Epidermal melanocyte (primary cell): ENCODE measurements at regions not wholly inside any gene's neighbourhood (a gene's known extent, or its start where the extent isn't known, plus 50 kb on each side); places are given as distances from the start of the nearest gene placed in this dataset.

Experiments
- DNase-seq: peaks from one replicate; pipeline ENCODE4 v3.0.0; 2011; ENCODE audit warnings: low spot score; ENCODE audit not compliant: insufficient read length

- no peak for DNase-seq
Measured at GRCh38 chr4:138858419-138858818, 157.2 kb upstream of the NOCT start.

DNA sequence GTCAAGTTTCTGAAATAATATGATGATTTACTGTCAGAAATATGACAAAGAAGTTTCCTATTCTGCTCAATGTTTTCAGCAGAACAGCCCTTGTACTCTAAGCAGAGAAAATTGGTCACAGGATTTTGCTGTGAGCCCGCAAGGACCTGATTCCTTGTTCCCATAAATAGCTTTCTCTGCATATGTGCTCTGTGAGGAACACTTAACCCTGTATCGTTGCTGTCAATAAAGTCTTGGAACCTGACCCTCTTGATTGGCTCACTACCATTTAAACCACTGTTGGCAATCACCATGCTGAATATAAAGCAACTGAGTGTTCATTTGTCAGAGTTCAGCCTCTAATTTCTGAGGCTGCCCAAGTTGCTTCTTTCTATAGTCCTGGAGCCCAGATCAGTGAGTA lies 158.2 kb upstream of the NOCT start:
- no peak for DNase-seq

- no peak for DNase-seq
Measured at GRCh38 chr4:138852681-138853080, 162.9 kb upstream of the NOCT start.

- no peak for DNase-seq
Measured at GRCh38 chr4:138851391-138852335, 163.9 kb upstream of the NOCT start.

DNA sequence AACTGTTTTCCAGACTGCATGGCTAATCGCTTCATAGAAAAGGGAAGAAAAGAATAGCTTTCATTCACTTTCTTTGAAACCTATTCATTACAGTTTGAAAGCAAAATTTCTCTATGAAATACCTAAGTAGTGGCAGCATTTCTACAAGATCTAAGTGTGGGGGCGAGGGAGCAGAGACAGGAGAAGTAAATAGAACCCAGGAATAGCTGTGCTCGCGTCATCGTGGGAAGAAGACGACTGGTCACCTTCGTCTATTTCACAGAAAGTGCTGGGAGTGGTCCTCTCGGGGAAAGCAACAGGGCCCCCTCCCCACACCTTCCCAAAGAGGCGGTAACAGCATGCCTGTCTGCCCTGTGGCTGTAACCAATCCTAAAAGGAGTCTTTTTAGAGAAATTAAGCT lies 169.9 kb upstream of the NOCT start:
- DNase-seq = no peak

DNA sequence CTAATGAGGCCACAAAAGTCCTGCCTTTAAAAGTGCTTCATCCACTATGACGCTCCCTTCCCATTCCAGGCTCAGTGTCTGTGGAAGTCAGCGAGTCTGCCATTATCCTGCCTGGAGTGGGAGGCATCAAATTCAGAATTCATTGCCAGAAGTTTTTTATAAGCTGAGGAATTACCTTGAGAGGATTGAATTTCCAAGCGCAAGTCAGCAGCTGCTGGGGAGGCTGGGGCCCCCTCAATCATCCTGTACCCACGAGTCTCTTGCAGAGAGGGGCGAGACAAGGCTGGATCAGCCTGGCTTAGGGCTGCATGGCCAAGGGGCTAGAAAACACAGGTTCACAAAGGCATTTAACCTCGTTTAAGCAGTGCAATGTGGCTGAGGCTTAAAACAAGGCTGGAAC lies 170.5 kb upstream of the NOCT start:
- no peak for DNase-seq

DNA sequence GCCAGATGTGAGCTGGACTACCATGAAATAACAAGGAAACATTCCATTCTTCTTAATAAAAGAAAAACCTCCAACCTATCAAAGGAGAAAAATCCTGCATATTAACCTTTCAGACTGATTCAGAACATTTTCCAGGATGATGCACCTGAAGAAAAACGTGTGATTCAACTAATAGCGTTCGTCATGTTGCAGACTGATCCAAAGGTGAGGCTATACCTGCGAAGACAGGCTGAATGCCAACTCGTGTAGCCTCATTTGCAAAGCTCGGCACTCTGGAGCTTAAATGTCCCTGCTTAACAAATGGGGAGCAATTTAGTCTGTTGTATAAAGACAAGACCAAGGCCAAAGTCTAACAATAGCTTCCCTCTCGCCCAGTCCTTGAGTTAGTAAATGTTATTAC lies 172.0 kb upstream of the NOCT start:
- DNase-seq = no peak

GRCh38 chr4:138841343-138841742 lies 174.2 kb upstream of the NOCT start:
- DNase-seq = no peak

DNA sequence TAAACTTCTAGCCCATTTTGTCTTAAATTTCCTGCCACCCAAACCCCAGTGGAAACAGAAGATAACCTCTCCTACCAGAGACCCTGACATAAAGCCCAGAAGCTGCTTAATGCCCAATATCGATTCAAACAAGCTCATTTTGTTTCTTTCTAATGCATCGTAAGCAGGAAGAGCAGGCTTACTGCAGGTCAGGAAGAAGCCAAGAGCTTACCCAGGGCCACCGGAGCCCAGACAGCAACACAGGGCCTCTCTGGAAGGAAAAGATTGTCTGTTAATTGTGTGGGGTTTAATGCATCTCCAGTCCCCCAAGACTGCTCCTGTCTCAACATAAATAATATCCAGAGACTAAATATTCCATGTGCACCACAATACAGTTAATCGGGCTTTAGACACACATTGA lies 177.3 kb upstream of the NOCT start:
- DNase-seq = no peak

GRCh38 chr4:138835832-138836533 lies 179.6 kb upstream of the NOCT start:
- DNase-seq = no peak

- no peak for DNase-seq
Measured at GRCh38 chr4:138833974-138834373, 181.6 kb upstream of the NOCT start.

DNA sequence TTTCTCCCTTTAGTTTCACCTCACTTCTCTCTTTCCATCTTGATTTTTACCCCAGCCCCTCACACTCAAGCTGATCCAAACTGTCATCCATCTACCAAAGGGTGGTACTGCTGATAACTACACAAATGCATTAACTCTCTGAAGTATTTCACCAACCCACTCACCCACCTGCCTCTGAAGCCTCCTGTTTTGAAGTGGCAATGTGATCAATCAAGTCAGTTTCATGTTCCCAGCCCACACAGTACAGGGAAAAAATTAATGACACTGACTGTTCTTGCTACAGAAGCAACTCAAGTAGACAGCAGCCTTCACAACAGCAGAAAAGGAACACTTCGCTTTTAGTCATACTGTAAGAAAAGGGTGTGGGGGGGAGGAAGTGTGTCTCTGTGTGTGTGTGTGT lies 183.0 kb upstream of the NOCT start:
- no peak for DNase-seq

DNA sequence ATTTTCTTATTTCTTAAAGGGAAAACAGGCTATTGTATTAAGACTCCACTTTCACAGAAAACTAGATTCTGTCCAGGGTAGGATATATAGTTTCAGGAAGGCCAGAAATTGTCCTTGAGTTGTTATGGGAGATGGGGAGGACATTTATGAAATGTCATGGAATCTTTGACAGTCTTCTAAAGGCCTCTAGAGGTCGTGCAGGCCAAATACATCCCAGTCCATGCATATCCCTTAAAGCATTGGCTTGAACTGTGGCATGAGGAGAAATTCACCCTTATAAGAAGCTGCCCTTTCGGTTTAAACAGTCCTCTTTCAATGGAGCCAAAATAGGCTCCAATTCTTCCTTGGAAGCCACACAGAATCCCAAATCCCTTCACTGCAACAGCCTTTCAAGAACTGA lies 183.6 kb upstream of the NOCT start:
- DNase-seq = no peak

DNA sequence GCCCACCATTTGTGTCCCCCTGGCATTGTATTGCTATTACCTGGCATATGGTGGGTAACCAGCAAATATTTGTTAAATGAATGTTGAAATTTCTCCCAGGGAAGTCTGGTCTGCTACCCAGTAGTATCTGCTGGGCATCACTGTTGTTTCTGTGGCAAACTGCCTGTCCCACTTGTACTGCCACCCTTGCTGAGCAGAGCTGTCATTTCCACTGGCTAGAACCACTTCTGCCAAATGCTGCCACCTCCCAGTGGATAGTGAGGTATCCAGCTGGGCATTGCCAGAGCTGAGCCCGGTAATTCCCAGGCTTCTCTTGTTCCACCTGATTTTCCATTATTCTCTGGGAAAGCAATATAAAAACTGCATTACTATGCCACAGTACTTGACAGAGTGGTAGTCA lies 186.7 kb upstream of the NOCT start:
- DNase-seq = no peak

GRCh38 chr4:138826754-138827153 lies 188.8 kb upstream of the NOCT start:
- no peak for DNase-seq

DNA sequence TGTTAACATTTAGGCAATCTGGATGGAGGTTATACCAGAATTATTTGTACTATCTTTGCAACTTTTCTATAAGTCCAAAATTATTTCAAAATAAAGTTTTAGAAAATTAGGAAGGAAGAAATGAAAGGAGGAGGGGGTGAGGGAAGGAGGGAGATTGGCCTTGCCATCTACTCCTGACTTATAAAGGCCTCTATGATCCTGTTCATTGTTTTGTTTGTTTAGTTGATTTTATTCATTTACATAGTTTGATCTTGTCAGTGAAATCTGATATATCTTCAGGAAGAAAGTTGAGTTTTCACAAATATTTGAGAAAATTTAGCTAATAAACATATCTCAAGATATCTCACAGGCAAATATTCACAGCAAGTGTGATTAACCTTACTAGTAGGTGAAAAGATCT lies 189.3 kb upstream of the NOCT start:
- no peak for DNase-seq

- no peak for DNase-seq
Measured at GRCh38 chr4:138821331-138821730, 194.2 kb upstream of the NOCT start.

DNA sequence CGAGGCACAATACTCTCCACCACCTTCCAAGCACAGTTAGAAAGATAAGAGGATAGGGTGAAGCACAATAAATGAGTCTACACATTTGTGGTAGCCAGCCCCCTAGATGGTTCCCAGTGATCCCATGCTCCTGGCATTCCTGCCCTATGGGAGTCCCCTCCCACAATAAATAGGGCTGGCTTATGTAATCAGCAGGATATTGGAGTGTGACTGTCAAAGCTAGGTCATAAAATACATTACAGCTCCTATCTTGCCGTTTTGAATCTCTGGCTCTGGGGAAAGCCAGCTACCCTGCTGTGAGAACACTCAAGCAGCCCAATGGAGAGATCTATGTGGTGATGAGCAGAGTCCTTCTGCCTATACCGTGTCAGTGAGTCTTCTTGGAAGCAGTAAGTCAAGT lies 198.7 kb upstream of the NOCT start:
- no peak for DNase-seq

- no peak for DNase-seq
Measured at GRCh38 chr4:138815811-138816210, 199.8 kb upstream of the NOCT start.

- DNase-seq = no peak
Measured at GRCh38 chr4:138805736-138806135, 209.8 kb upstream of the NOCT start.

GRCh38 chr4:138804711-138805110 lies 210.9 kb upstream of the NOCT start:
- no peak for DNase-seq

DNA sequence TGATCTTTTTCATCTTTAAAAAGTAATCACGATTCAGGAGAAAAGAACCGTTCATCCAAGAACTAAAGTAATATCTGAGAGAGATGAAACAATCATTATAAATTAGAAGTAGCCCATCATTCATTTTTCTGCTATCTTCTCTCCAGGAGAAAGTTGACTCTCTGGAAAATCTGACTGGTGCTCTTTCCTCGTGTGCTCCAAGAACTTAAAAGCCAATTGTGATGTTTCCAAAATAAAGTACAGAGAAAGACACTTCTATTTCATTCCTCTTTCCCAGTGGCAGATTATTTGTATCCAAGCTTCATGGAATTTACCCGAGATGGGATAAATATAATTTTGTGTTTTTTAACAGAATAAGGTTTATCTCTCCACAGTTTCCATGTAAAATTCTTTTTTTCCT lies 212.5 kb upstream of the NOCT start:
- DNase-seq = no peak

DNA sequence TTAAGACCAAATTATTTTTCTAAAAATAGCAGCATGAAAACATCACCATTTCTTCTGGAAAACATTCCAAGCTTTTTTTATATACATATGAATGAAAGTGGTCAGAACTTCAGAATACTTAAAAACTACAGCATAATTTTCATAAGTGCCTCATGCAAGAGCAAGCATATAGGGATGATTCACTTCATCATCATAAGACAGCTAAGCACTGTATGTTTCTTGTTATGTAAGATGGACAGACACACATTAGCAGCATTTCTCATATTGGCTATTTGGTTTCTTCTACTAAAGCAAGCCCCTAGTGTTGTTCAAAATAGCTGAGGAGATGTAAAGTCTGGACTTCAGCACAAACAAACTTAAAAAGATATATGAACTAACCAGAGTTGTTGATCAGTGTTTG lies 213.1 kb upstream of the NOCT start:
- no peak for DNase-seq
